ENCODE measurements at regions not wholly inside any gene's neighbourhood (a gene's known extent, or its start where the extent isn't known, plus 50 kb on each side); places are given as distances from the start of the nearest gene placed in this dataset.

GRCh38 chr4:156534205-156534604 is 437.4 kb downstream of the PDGFC start:
- DNase-seq (ENCODE audit: extremely low spot score) = no peak
- no peak for TF ChIP-seq EP300 (IDR thresholded peaks at IDR 0.05)
- no peak for TF ChIP-seq POLR2AphosphoS5 (IDR thresholded peaks at IDR 0.05)
- no peak for TF ChIP-seq CTCF (IDR thresholded peaks at IDR 0.05)
- no peak for TF ChIP-seq POLR2A (IDR thresholded peaks at IDR 0.05; ENCODE audit: low read depth)
- WGBS = 98% methylated on average over 2 of the region's 2 CpGs
- Histone ChIP-seq H3K27ac (replicated peaks in 1 of 4) (no peak overlapping the region), H3K4me1 (no peaks in the 10 kb centered on the region), H3K4me3 (no peak overlapping the region), H3K9me3 (peaks cover 0 to 12% (median 0%) of the 10 kb centered on the region in 4 donors), H3K27me3 (no peaks in the 10 kb centered on the region), H3K36me3 (no peaks in the 10 kb centered on the region)
- intact Hi-C loops (cut with DNase I) = no loop called here

- WGBS = 51% methylated on average over 3 of the region's 3 CpGs
- intact Hi-C loops (cut with DNase I) = no loop called here
These were observed 443.4 kb downstream of the PDGFC start for GRCh38 chr4:156528216-156528615.

GRCh38 chr4:156527237-156527993 is 444.2 kb downstream of the PDGFC start:
- no peak overlapping the region for H3K27ac ChIP-seq (replicated peaks in 1 of 4)
- H3K36me3 ChIP-seq = no peaks in the 10 kb centered on the region
- H3K4me3 ChIP-seq = no peak overlapping the region
- H3K9me3 ChIP-seq = no peaks in the 10 kb centered on the region
- no peaks in the 10 kb centered on the region for H3K4me1 ChIP-seq
- TF ChIP-seq POLR2AphosphoS5 (IDR thresholded peaks at IDR 0.05) (no peak), POLR2A (IDR thresholded peaks at IDR 0.05; ENCODE audit: low read depth) (no peak), CTCF (IDR thresholded peaks at IDR 0.05) (no peak), EP300 (IDR thresholded peaks at IDR 0.05) (no peak)
- 95% methylated on average over 2 of the region's 2 CpGs for WGBS
- no peaks in the 10 kb centered on the region for H3K27me3 ChIP-seq
- DNase-seq (ENCODE audit: extremely low spot score) = no peak
- intact Hi-C loops (cut with DNase I) = no loop called here

More at GRCh38 chr4:156528216-156528615, 443.4 kb downstream of the PDGFC start:
- Histone ChIP-seq H3K4me3 (no peak overlapping the region), H3K4me1 (no peaks in the 10 kb centered on the region), H3K27me3 (no peaks in the 10 kb centered on the region), H3K36me3 (no peaks in the 10 kb centered on the region), H3K9me3 (peaks cover 0 to 6% (median 0%) of the 10 kb centered on the region in 4 donors), H3K27ac (replicated peaks in 1 of 4) (no peak overlapping the region)
- TF ChIP-seq CTCF (IDR thresholded peaks at IDR 0.05) (no peak), POLR2A (IDR thresholded peaks at IDR 0.05; ENCODE audit: low read depth) (no peak), POLR2AphosphoS5 (IDR thresholded peaks at IDR 0.05) (no peak), EP300 (IDR thresholded peaks at IDR 0.05) (no peak)
- DNase-seq (ENCODE audit: extremely low spot score) = no peak

GRCh38 chr4:156523991-156524390 is 447.6 kb downstream of the PDGFC start:
- Histone ChIP-seq H3K4me1 (no peaks in the 10 kb centered on the region), H3K27me3 (no peaks in the 10 kb centered on the region), H3K9me3 (no peaks in the 10 kb centered on the region), H3K27ac (replicated peaks in 1 of 4) (no peak overlapping the region), H3K36me3 (no peaks in the 10 kb centered on the region), H3K4me3 (no peak overlapping the region)
- 97% methylated on average over 1 of the region's 1 CpG for WGBS
- no peak for DNase-seq (ENCODE audit: extremely low spot score)
- no peak for TF ChIP-seq EP300 (IDR thresholded peaks at IDR 0.05)
- no peak for TF ChIP-seq CTCF (IDR thresholded peaks at IDR 0.05)
- no peak for TF ChIP-seq POLR2AphosphoS5 (IDR thresholded peaks at IDR 0.05)
- TF ChIP-seq POLR2A (IDR thresholded peaks at IDR 0.05; ENCODE audit: low read depth) = no peak
- intact Hi-C loops (cut with DNase I) = no loop called here

GRCh38 chr4:156523492-156523891 is 448.1 kb downstream of the PDGFC start:
- Histone ChIP-seq H3K27me3 (no peaks in the 10 kb centered on the region), H3K4me1 (no peaks in the 10 kb centered on the region), H3K4me3 (no peak overlapping the region), H3K9me3 (no peaks in the 10 kb centered on the region), H3K27ac (replicated peaks in 1 of 4) (no peak overlapping the region), H3K36me3 (no peaks in the 10 kb centered on the region)
- no peak for DNase-seq (ENCODE audit: extremely low spot score)
- WGBS = 89% methylated on average over 3 of the region's 3 CpGs
- intact Hi-C loops (cut with DNase I) = no loop called here
- TF ChIP-seq POLR2AphosphoS5 (IDR thresholded peaks at IDR 0.05) = no peak
- TF ChIP-seq CTCF (IDR thresholded peaks at IDR 0.05) = no peak
- no peak for TF ChIP-seq POLR2A (IDR thresholded peaks at IDR 0.05; ENCODE audit: low read depth)

Data from esophagus muscularis mucosa (tissue), 4 donors.